ENCODE measurements at regions not wholly inside any gene's neighbourhood (a gene's known extent, or its start where the extent isn't known, plus 50 kb on each side); places are given as distances from the start of the nearest gene placed in this dataset.

GRCh38 chr13:100961186-100961585 is 286.6 kb upstream of the TMTC4 start:
- no peaks in the 10 kb centered on the region for H3K36me3 ChIP-seq (ENCODE audit: control insufficient read depth in 4 of 4, insufficient read depth in 3 of 4, low read depth in 1 of 4, low read length in 3 of 4)
- TF ChIP-seq SP1 (IDR thresholded peaks at IDR 0.05) (no peak), RAD21 (IDR thresholded peaks at IDR 0.05) (no peak), NR2F2 (IDR thresholded peaks at IDR 0.05) (no peak), CTCF (IDR thresholded peaks at IDR 0.05; ENCODE audit: low read depth, low read length, missing input control) (no peak), GABPA (IDR thresholded peaks at IDR 0.05 in 1 of 2, conservative IDR thresholded peaks at IDR 0.05 in 1 of 2) (no peak), HNF4G (IDR thresholded peaks at IDR 0.05) (no peak), YY1 (IDR thresholded peaks at IDR 0.05) (no peak), ATF3 (IDR thresholded peaks at IDR 0.05) (no peak), EGR1 (IDR thresholded peaks at IDR 0.05; ENCODE audit: low read depth in 2 of 2) (no peak), JUND (IDR thresholded peaks at IDR 0.05) (no peak), RXRA (IDR thresholded peaks at IDR 0.05) (no peak), FOXA1 (IDR thresholded peaks at IDR 0.05) (no peak)
- TF ChIP-seq, protein P1, sequence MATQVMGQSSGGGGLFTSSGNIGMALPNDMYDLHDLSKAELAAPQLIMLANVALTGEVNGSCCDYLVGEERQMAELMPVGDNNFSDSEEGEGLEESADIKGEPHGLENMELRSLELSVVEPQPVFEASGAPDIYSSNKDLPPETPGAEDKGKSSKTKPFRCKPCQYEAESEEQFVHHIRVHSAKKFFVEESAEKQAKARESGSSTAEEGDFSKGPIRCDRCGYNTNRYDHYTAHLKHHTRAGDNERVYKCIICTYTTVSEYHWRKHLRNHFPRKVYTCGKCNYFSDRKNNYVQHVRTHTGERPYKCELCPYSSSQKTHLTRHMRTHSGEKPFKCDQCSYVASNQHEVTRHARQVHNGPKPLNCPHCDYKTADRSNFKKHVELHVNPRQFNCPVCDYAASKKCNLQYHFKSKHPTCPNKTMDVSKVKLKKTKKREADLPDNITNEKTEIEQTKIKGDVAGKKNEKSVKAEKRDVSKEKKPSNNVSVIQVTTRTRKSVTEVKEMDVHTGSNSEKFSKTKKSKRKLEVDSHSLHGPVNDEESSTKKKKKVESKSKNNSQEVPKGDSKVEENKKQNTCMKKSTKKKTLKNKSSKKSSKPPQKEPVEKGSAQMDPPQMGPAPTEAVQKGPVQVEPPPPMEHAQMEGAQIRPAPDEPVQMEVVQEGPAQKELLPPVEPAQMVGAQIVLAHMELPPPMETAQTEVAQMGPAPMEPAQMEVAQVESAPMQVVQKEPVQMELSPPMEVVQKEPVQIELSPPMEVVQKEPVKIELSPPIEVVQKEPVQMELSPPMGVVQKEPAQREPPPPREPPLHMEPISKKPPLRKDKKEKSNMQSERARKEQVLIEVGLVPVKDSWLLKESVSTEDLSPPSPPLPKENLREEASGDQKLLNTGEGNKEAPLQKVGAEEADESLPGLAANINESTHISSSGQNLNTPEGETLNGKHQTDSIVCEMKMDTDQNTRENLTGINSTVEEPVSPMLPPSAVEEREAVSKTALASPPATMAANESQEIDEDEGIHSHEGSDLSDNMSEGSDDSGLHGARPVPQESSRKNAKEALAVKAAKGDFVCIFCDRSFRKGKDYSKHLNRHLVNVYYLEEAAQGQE (IDR thresholded peaks at IDR 0.05): no peak
- TF ChIP-seq, protein P2, sequence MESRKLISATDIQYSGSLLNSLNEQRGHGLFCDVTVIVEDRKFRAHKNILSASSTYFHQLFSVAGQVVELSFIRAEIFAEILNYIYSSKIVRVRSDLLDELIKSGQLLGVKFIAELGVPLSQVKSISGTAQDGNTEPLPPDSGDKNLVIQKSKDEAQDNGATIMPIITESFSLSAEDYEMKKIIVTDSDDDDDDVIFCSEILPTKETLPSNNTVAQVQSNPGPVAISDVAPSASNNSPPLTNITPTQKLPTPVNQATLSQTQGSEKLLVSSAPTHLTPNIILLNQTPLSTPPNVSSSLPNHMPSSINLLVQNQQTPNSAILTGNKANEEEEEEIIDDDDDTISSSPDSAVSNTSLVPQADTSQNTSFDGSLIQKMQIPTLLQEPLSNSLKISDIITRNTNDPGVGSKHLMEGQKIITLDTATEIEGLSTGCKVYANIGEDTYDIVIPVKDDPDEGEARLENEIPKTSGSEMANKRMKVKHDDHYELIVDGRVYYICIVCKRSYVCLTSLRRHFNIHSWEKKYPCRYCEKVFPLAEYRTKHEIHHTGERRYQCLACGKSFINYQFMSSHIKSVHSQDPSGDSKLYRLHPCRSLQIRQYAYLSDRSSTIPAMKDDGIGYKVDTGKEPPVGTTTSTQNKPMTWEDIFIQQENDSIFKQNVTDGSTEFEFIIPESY (IDR thresholded peaks at IDR 0.05): no peak
- no peaks in the 10 kb centered on the region for H3K27me3 ChIP-seq (ENCODE audit: control insufficient read depth in 4 of 4, insufficient read depth in 4 of 4, low read length in 3 of 4)
- 91% methylated on average over 7 of the region's 7 CpGs for WGBS
- H3K9ac ChIP-seq (ENCODE audit: low read depth in 1 of 2, low read length in 2 of 2): no peak overlapping the region
- no peak for DNase-seq (ENCODE audit: low spot score)
- no peak overlapping the region for H3K4me3 ChIP-seq (ENCODE audit: low read depth in 1 of 3, low read length in 3 of 3)
- H3K9me3 ChIP-seq (ENCODE audit: control insufficient read depth in 4 of 4, low read length in 3 of 4): no peaks in the 10 kb centered on the region
- H3K4me1 ChIP-seq (ENCODE audit: control insufficient read depth in 4 of 4, insufficient read depth in 4 of 4, low read length in 3 of 4): no peaks in the 10 kb centered on the region
- H3K27ac ChIP-seq (ENCODE audit: low read depth in 1 of 2, low read length in 2 of 2): no peak overlapping the region

GRCh38 chr13:100958831-100959230 is 284.2 kb upstream of the TMTC4 start:
- Histone ChIP-seq H3K4me1 (ENCODE audit: control insufficient read depth in 4 of 4, insufficient read depth in 4 of 4, low read length in 3 of 4) (no peaks in the 10 kb centered on the region), H3K27me3 (ENCODE audit: control insufficient read depth in 4 of 4, insufficient read depth in 4 of 4, low read length in 3 of 4) (no peaks in the 10 kb centered on the region), H3K36me3 (ENCODE audit: control insufficient read depth in 4 of 4, insufficient read depth in 3 of 4, low read depth in 1 of 4, low read length in 3 of 4) (no peaks in the 10 kb centered on the region), H3K4me3 (ENCODE audit: low read depth in 1 of 3, low read length in 3 of 3) (no peak overlapping the region), H3K27ac (ENCODE audit: low read depth in 1 of 2, low read length in 2 of 2) (no peak overlapping the region), H3K9ac (ENCODE audit: low read depth in 1 of 2, low read length in 2 of 2) (no peak overlapping the region), H3K9me3 (ENCODE audit: control insufficient read depth in 4 of 4, low read length in 3 of 4) (no peaks in the 10 kb centered on the region)
- DNase-seq (ENCODE audit: low spot score): no peak
- 73% methylated on average over 5 of the region's 5 CpGs for WGBS
- no peak for TF ChIP-seq YY1 (IDR thresholded peaks at IDR 0.05)
- TF ChIP-seq SP1 (IDR thresholded peaks at IDR 0.05): no peak
- TF ChIP-seq JUND (IDR thresholded peaks at IDR 0.05): no peak
- no peak for TF ChIP-seq GABPA (IDR thresholded peaks at IDR 0.05 in 1 of 2, conservative IDR thresholded peaks at IDR 0.05 in 1 of 2)
- no peak for TF ChIP-seq TAF1 (conservative IDR thresholded peaks at IDR 0.05)
- TF ChIP-seq FOXA2 (IDR thresholded peaks at IDR 0.05): no peak
- no peak for TF ChIP-seq NR2F2 (IDR thresholded peaks at IDR 0.05)
- no peak for TF ChIP-seq HNF4A (conservative IDR thresholded peaks at IDR 0.05)
- TF ChIP-seq CTCF (IDR thresholded peaks at IDR 0.05; ENCODE audit: low read depth, low read length, missing input control): no peak
- TF ChIP-seq, protein P2 (IDR thresholded peaks at IDR 0.05): no peak
- no peak for TF ChIP-seq HNF4G (IDR thresholded peaks at IDR 0.05)

Measured in liver (tissue), 8 donors.